ENCODE measurements at regions not wholly inside any gene's neighbourhood (a gene's known extent, or its start where the extent isn't known, plus 50 kb on each side); places are given as distances from the start of the nearest gene placed in this dataset.

DNA sequence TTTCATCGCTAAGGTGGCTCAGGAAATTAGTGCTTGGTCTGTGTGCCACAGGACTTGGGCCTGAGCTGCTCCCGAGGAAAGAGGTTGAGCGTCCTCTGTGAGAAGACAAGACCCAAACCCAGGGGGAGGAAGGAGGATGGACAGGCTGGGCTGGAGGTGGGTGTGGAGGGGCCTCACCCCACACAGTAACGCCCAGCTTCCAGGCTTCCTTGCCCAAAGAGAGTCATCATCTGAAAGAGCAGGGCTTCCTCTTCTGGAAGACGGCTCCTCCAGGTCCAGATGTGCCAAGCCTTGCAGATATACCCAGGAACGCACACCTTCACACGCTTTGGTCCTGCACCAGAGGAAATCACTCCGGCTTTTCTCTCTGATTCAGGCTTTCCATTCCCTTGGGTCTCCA is 127.8 kb upstream of the MGMT start:
- no peaks in the 10 kb centered on the region for H3K4me1 ChIP-seq (ENCODE audit: insufficient read depth, low read length)

DNA sequence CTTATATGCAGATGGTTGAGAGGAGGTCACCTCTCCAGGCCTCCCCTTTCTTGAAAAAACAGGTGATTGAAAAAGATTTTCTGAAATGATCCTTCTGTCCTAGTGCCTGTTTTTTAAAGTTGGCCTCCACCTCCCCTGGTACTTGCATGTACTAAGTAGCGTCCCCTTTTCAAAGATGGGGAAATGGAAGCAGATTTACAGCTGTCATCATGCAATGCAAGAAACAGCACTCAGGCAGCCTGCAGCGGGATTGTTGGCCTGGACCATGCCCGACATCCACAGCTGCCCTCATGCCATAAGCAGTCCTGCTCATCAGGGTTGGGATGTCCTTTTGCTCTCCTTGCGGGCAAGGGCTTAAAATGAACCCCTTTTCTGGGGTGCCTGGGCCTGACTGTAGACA is 127.2 kb upstream of the MGMT start:
- Histone ChIP-seq H3K4me1 (ENCODE audit: insufficient read depth, low read length) (no peaks in the 10 kb centered on the region), H3K27me3 (ENCODE audit: insufficient read depth, low read length) (no peaks in the 10 kb centered on the region), H2AFZ (ENCODE audit: low read depth, low read length) (no peak overlapping the region), H3K36me3 (ENCODE audit: insufficient read depth, low read length) (no peaks in the 10 kb centered on the region), H3K4me3 (ENCODE audit: low read length) (no peak overlapping the region), H3K9me3 (ENCODE audit: low read length) (no peaks in the 10 kb centered on the region)

More for the DNA sequence above, 127.8 kb upstream of the MGMT start:
- no peaks in the 10 kb centered on the region for H3K36me3 ChIP-seq (ENCODE audit: insufficient read depth, low read length)
- no peaks in the 10 kb centered on the region for H3K9me3 ChIP-seq (ENCODE audit: low read length)
- no peak overlapping the region for H2AFZ ChIP-seq (ENCODE audit: low read depth, low read length)
- no peak overlapping the region for H3K4me3 ChIP-seq (ENCODE audit: low read length)
- no peaks in the 10 kb centered on the region for H3K27me3 ChIP-seq (ENCODE audit: insufficient read depth, low read length)

DNA sequence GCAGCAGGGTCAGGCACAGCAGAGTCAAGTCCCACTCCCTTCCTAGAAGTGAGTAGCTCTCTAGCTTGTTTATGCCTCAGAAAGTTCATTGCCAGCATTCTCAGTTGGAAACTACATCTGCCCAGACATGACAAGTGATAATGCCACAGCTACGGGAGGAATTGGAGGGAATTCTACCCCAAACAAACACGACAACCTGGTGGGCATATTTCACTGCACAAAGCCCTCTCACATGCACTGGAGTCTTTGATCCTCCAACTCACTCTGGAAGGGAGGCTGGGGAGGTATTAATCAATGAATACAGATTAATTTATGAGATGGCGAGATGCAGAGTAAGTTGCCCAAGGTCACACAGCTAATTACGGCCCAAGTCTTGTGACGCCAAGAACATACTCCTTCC is 126.0 kb upstream of the MGMT start:
- no peaks in the 10 kb centered on the region for H3K36me3 ChIP-seq (ENCODE audit: insufficient read depth, low read length)
- no peaks in the 10 kb centered on the region for H3K27me3 ChIP-seq (ENCODE audit: insufficient read depth, low read length)
- H2AFZ ChIP-seq (ENCODE audit: low read depth, low read length), result no peak overlapping the region
- H3K4me1 ChIP-seq (ENCODE audit: insufficient read depth, low read length), result no peaks in the 10 kb centered on the region
- no peaks in the 10 kb centered on the region for H3K9me3 ChIP-seq (ENCODE audit: low read length)
- no peak overlapping the region for H3K4me3 ChIP-seq (ENCODE audit: low read length)

DNA sequence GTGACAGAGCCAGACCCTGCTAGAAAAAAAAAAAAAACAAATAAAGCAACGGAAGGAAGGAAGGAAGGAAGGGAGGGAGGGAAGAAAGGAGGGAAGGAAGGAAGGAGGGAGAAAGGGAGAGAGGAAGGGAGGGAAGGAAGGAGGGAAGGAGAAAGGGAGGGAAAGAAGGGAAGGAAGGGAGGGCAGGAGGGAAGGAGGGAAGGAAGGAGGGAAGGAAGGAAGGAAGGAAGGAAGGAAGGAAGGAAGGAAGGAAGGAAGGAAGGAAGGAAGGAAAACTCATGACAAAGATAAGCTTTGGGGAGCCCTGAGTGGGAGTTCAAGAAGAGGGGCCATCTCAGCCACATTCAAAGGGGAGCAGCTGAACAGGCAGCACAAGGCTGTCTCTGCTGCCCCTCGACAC is 124.7 kb upstream of the MGMT start:
- Histone ChIP-seq H3K36me3 (ENCODE audit: insufficient read depth, low read length) (no peaks in the 10 kb centered on the region), H3K27me3 (ENCODE audit: insufficient read depth, low read length) (no peaks in the 10 kb centered on the region), H3K4me1 (ENCODE audit: insufficient read depth, low read length) (no peaks in the 10 kb centered on the region), H2AFZ (ENCODE audit: low read depth, low read length) (no peak overlapping the region), H3K9me3 (ENCODE audit: low read length) (no peaks in the 10 kb centered on the region), H3K4me3 (ENCODE audit: low read length) (no peak overlapping the region)

DNA sequence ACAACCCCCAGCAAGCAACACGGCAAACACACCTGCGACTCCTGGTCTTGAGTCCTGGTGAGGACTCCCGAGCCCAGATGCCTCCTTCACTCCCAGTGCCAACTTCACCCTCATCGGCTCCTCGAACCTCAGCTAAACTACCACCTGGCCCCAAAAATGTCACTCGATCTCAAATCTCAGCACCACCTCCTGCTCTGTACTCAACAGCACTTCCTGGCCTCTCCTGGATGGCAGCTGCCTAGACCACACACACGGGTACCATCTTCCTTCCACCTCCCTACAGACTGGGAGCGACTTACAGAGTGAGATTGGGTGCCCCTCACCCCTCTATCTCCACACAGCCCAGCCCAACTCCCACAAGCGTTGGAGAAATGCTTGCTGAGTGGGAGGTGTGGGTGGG is 123.9 kb upstream of the MGMT start:
- Histone ChIP-seq H3K9me3 (ENCODE audit: low read length) (no peaks in the 10 kb centered on the region), H2AFZ (ENCODE audit: low read depth, low read length) (no peak overlapping the region), H3K4me1 (ENCODE audit: insufficient read depth, low read length) (no peaks in the 10 kb centered on the region), H3K36me3 (ENCODE audit: insufficient read depth, low read length) (no peaks in the 10 kb centered on the region), H3K4me3 (ENCODE audit: low read length) (no peak overlapping the region), H3K27me3 (ENCODE audit: insufficient read depth, low read length) (no peaks in the 10 kb centered on the region)

DNA sequence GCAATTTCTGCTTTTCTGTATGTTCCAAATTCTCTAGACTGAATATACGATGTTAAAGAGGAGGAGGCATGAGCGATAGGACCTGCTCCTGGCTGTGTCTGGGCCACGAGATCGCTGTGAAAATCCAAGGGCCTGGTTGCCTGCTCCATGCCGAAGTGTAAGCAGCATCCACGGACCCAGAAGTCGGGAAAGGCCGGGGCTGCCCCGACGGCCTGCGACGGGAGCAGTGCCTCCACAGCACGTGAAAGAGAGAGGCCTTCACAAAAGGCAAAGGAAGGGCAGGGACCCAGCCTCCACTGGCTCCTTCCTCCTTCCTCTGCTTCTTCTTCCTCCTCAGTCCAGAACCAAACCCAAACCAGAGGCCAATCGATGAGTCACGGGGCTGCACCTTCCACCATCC is 122.9 kb upstream of the MGMT start:
- H3K4me3 ChIP-seq (ENCODE audit: low read length), result no peak overlapping the region
- H2AFZ ChIP-seq (ENCODE audit: low read depth, low read length), result no peak overlapping the region
- H3K4me1 ChIP-seq (ENCODE audit: insufficient read depth, low read length), result no peaks in the 10 kb centered on the region
- no peaks in the 10 kb centered on the region for H3K9me3 ChIP-seq (ENCODE audit: low read length)
- H3K27me3 ChIP-seq (ENCODE audit: insufficient read depth, low read length), result no peaks in the 10 kb centered on the region
- no peaks in the 10 kb centered on the region for H3K36me3 ChIP-seq (ENCODE audit: insufficient read depth, low read length)

DNA sequence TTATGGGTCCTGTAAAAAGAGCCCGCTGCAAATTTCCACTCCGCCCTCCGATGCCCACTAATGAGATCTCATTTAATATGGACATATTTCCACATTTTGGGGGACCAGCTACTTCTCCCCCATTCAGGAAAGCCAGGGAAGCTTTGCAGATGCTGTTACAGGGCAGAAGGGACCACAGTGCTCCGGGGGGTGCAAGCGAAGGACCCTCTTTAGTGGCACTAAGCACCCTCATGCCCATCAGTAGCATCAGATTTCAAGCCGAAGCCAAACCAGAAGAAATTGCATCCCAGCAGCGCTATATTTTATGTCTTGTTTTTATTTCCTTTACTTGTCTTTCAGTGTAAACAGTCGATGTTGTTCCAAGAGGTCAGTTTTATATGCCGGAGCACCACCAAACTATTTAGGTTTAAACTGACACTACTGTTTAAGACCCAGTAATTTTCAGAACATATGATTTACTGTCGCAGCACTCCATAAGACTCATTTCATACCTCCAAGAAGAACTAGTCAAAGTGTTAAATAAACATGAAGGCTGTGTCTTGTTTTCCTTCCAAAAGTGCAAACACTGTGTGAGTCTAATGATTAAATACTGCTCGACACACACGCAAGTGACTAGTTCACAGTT is 122.2 kb upstream of the MGMT start:
- H3K4me3 ChIP-seq (ENCODE audit: low read length), result no peak overlapping the region
- H3K4me1 ChIP-seq (ENCODE audit: insufficient read depth, low read length), result no peaks in the 10 kb centered on the region
- H3K9me3 ChIP-seq (ENCODE audit: low read length), result no peaks in the 10 kb centered on the region
- H3K27me3 ChIP-seq (ENCODE audit: insufficient read depth, low read length), result no peaks in the 10 kb centered on the region
- H2AFZ ChIP-seq (ENCODE audit: low read depth, low read length), result no peak overlapping the region
- no peaks in the 10 kb centered on the region for H3K36me3 ChIP-seq (ENCODE audit: insufficient read depth, low read length)

DNA sequence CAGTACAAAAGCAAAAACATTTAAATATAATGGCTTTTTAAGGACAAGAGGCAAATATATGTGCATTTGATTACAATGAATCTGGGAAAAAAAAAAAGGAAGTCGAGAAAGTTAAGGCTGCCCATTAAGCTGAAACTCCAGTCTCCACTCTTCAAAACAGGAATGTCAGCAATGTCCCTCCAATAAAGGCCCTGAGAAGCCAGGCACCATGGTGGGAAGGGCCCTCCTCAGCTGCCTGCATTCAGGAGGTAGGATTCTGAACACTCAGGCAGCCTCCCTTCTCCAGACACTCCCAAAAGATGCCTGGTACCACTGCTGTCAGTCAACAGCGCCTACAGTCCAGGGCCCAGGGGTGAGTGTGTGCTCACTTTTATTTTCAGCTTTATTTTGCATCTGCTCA is 121.3 kb upstream of the MGMT start:
- Histone ChIP-seq H3K9me3 (ENCODE audit: low read length) (no peaks in the 10 kb centered on the region), H2AFZ (ENCODE audit: low read depth, low read length) (no peak overlapping the region), H3K4me3 (ENCODE audit: low read length) (no peak overlapping the region), H3K4me1 (ENCODE audit: insufficient read depth, low read length) (no peaks in the 10 kb centered on the region), H3K36me3 (ENCODE audit: insufficient read depth, low read length) (no peaks in the 10 kb centered on the region), H3K27me3 (ENCODE audit: insufficient read depth, low read length) (no peaks in the 10 kb centered on the region)

DNA sequence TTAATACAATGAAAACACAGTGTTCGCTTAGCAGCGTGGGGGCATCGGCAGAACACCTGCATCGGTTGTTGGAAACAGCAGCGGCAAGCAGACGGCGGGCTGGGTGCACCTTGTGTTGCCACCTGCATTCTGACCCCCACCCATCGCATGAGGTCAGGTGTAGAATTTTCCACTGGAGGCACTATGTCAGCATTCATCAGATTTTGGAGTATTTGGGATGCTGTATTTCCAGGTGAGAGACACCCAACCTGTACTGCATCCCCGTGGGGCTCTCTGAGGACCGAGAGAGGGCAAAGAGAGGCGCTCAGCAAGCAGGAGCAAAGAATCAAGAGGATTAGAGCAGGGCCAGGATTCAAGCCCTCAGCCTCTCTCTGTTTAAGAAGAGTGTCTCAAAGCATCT is 116.4 kb upstream of the MGMT start:
- Histone ChIP-seq H3K4me3 (ENCODE audit: low read length) (no peak overlapping the region), H3K36me3 (ENCODE audit: insufficient read depth, low read length) (no peaks in the 10 kb centered on the region), H2AFZ (ENCODE audit: low read depth, low read length) (no peak overlapping the region), H3K27me3 (ENCODE audit: insufficient read depth, low read length) (no peaks in the 10 kb centered on the region), H3K9me3 (ENCODE audit: low read length) (no peaks in the 10 kb centered on the region), H3K4me1 (ENCODE audit: insufficient read depth, low read length) (no peaks in the 10 kb centered on the region)

DNA sequence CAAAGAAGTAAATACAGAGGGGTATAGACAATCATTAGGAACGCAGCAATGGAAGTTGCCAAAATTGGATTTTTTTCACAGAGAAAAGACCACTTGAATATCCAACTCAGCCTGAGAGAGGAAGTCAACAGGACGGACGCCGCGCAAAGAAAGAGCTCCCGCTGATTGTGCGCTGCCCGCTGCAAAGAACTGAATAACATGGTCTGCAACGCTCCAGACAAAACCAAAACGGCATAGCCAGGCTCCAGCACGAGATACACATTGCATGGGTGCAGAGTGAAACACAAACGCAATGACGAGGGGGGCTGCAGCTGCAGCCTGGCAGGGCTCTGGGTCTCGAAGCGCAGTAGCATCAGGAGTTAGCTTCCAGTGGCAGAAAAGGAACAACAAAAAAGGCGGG is 113.9 kb upstream of the MGMT start:
- Histone ChIP-seq H3K4me3 (ENCODE audit: low read length) (no peak overlapping the region), H3K36me3 (ENCODE audit: insufficient read depth, low read length) (no peaks in the 10 kb centered on the region), H3K27me3 (ENCODE audit: insufficient read depth, low read length) (no peaks in the 10 kb centered on the region), H2AFZ (ENCODE audit: low read depth, low read length) (no peak overlapping the region), H3K4me1 (ENCODE audit: insufficient read depth, low read length) (no peaks in the 10 kb centered on the region), H3K9me3 (ENCODE audit: low read length) (no peaks in the 10 kb centered on the region)

DNA sequence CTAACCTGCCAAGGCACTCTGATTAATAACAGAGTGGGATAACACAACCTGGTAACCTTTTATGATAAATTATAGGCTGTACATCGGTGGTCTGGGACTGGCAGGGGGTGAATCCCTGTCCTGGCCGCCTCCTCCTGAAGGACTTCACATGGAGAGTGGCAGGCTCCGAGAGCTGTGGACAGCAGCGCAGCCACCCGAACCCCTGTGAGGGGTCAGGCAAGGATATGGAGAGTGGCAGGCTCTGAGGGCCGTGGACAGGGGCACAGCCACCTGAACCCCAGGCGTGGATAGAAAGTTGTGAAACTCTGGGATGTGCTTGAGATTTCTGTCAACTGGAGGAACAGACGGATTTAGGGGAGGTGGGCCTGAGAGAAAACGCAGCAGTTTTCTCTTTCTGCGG is 107.0 kb upstream of the MGMT start:
- Histone ChIP-seq H3K9me3 (ENCODE audit: low read length) (no peaks in the 10 kb centered on the region), H2AFZ (ENCODE audit: low read depth, low read length) (no peak overlapping the region), H3K4me1 (ENCODE audit: insufficient read depth, low read length) (no peaks in the 10 kb centered on the region), H3K4me3 (ENCODE audit: low read length) (no peak overlapping the region), H3K27me3 (ENCODE audit: insufficient read depth, low read length) (peaks cover 5% of the 10 kb centered on the region), H3K36me3 (ENCODE audit: insufficient read depth, low read length) (no peaks in the 10 kb centered on the region)

DNA sequence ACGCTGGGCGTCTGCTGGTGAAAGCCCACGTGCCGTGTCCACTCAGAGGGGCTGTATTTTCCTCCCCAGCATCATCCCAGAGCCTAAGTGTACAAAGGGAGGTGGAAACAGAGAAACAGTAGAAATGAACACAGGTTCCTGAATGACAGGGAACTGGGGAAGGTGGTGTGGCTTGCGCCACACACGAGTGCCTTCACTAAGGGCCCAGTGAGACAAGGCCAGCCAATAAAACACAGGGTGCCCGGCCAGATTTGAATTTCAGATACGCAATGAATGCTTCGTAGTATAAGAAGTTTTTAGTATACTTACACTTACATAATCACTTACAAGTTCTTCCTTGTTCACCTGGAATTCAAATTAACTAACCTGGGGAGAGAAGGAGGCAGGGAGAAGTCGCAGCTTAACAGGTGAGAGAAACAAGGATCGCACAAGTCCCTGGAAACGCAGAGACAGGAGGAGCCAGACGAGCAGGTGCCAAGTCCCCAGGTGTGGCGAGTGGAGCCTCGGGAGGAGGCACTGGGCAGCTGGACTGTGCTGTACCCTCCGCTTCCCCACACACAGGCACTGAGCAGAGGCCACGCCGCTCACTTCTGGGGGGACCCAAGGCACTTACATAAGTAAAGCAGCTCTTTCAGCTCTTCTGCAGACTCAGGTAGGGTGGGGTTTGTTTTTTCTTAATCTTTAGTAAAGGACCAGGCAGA is 105.2 kb upstream of the MGMT start:
- H3K4me1 ChIP-seq (ENCODE audit: insufficient read depth, low read length), result no peaks in the 10 kb centered on the region
- peaks cover 5% of the 10 kb centered on the region for H3K27me3 ChIP-seq (ENCODE audit: insufficient read depth, low read length)
- H3K36me3 ChIP-seq (ENCODE audit: insufficient read depth, low read length), result no peaks in the 10 kb centered on the region
- H3K4me3 ChIP-seq (ENCODE audit: low read length), result no peak overlapping the region
- no peaks in the 10 kb centered on the region for H3K9me3 ChIP-seq (ENCODE audit: low read length)
- H2AFZ ChIP-seq (ENCODE audit: low read depth, low read length), result no peak overlapping the region

DNA sequence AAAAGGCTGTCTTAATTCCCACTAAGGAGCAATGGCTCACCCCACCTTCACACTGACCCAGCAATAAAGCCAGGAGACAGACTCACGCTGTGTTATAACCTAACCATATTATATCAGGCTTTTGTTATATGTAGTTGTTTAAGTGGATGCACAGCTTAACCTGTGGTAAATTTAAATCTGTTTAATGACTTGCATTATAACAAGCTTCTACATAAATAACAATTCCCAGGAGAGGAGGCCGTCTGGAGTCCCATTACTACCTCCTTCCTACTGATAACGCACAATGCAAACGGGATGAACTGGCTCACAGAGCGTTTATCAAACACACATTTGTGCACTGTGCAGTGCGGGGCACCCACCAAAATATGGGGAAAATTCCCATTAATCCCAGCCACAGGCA is 102.1 kb upstream of the MGMT start:
- no peak overlapping the region for H3K4me3 ChIP-seq (ENCODE audit: low read length)
- no peaks in the 10 kb centered on the region for H3K36me3 ChIP-seq (ENCODE audit: insufficient read depth, low read length)
- H3K9me3 ChIP-seq (ENCODE audit: low read length), result no peaks in the 10 kb centered on the region
- no peak overlapping the region for H2AFZ ChIP-seq (ENCODE audit: low read depth, low read length)
- H3K4me1 ChIP-seq (ENCODE audit: insufficient read depth, low read length), result no peaks in the 10 kb centered on the region
- H3K27me3 ChIP-seq (ENCODE audit: insufficient read depth, low read length), result peaks cover 5% of the 10 kb centered on the region
